Panc1 (cell line): ENCODE measurements at regions not wholly inside any gene's neighbourhood (a gene's known extent, or its start where the extent isn't known, plus 50 kb on each side); places are given as distances from the start of the nearest gene placed in this dataset.
"Not testable (repeated sequence)": the region's sequence is repeated elsewhere in the genome, so short reads cannot be mapped to it uniquely, and the experiment has no call there.

Experiments
- ATAC-seq: fragments of 200-7000 bp; cut with Tn5 transposase; 2 replicates; pipeline ENCODE4 v1.9.1; 2020; ENCODE audit warnings: mild to moderate bottlenecking, moderate library complexity
- BruUV-seq: library from RNA; stranded (reverse); fragments of 400-500 nt; replicated peaks from 2 replicates; lab custom pipeline; 2021; lab: Mats Ljungman, UMichigan
- CTCF ChIA-PET: fragments of 300-600 bp; sonication (Branson Sonifier 250); formaldehyde crosslinking; loops from one replicate; lab custom pipeline; 2022; ENCODE audit warnings: antibody characterized with exemption; lab: Charles Lee
- POLR2A ChIA-PET: fragments of 300-600 bp; sonication (Branson Sonifier 250); formaldehyde crosslinking; loops from one replicate; lab custom pipeline; 2022; ENCODE audit warnings: antibody characterized with exemption; lab: Charles Lee
- DNase-seq: peaks from one replicate; pipeline ENCODE4 v3.0.0-alpha.2; 2010; ENCODE audit warnings: low read depth, low spot score
- H3K27ac ChIP-seq: 2 replicates; pipeline ENCODE4 v1.5.1; 2011; ENCODE audit warnings: mild to moderate bottlenecking, low read length, inconsistent platforms
- H3K27me3 ChIP-seq: fragments of 200-500 bp; sonication (Bioruptor generic); 2 replicates; pipeline ENCODE4 v1.6.0; 2014; ENCODE audit warnings: low read length, inconsistent platforms; ENCODE audit not compliant: control insufficient read depth, insufficient read depth
- H3K36me3 ChIP-seq: fragments of 200-500 bp; sonication (Bioruptor generic); 2 replicates; pipeline ENCODE4 v1.5.1; 2014; ENCODE audit warnings: inconsistent platforms, mild to moderate bottlenecking, low read length, moderate library complexity; ENCODE audit not compliant: control insufficient read depth, insufficient read depth
- H3K4me1 ChIP-seq: 2 replicates; pipeline ENCODE4 v1.5.1; 2011; ENCODE audit warnings: inconsistent platforms, mild to moderate bottlenecking, low read length, moderate library complexity; ENCODE audit not compliant: control insufficient read depth, insufficient read depth
- H3K4me3 ChIP-seq, 2 experiments: 2 replicates each; pipeline ENCODE4 v1.5.1; 2011 to 2012; ENCODE audit warnings: low read depth in 2 of 2, low read length in 2 of 2, mild to moderate bottlenecking in 2 of 2, inconsistent platforms in 1 of 2, moderate library complexity in 1 of 2
- H3K9me3 ChIP-seq: fragments of 200-500 bp; sonication (Bioruptor generic); 2 replicates; pipeline ENCODE4 v1.5.1; 2014; ENCODE audit warnings: low read depth, mild to moderate bottlenecking, inconsistent platforms, low read length, moderate library complexity; ENCODE audit not compliant: control insufficient read depth, insufficient read depth
- CTCF ChIP-seq: fragments of 450-650 bp; IDR thresholded peaks from 2 replicates; pipeline ENCODE4 v1.5.1; 2017; ENCODE audit warnings: mild to moderate bottlenecking
- POLR2AphosphoS5 ChIP-seq: IDR thresholded peaks from 2 replicates; pipeline ENCODE4 v1.6.1; 2012; ENCODE audit warnings: mild to moderate bottlenecking, low read depth, low read length, moderate library complexity
- REST ChIP-seq, 2 experiments: IDR thresholded peaks; 2 replicates each; pipeline ENCODE4 v1.6.1; 2011 to 2012; ENCODE audit warnings: low read depth in 2 of 2, control low read depth in 1 of 2, low read length in 1 of 2, mild to moderate bottlenecking in 1 of 2, moderate library complexity in 1 of 2; ENCODE audit not compliant: insufficient read depth in 1 of 2
- SIN3A ChIP-seq: IDR thresholded peaks from 2 replicates; pipeline ENCODE4 v1.6.1; 2012; ENCODE audit warnings: low read depth, mild to moderate bottlenecking, low read length, moderate library complexity, borderline replicate concordance; ENCODE audit not compliant: insufficient read depth
- TCF7L2 ChIP-seq: IDR thresholded peaks from 2 replicates; pipeline ENCODE4 v1.6.1; 2011; ENCODE audit warnings: mild to moderate bottlenecking, low read depth, low read length, inconsistent platforms
- in situ Hi-C: cut with HindIII; loops from 2 replicates; pipeline ENCODE4 v1.10.0; 2016; ENCODE audit warnings: low sequenced_read_pairs, low pct_unique_long_range_greater_than_20kb
- intact Hi-C: fragments of 100-400 bp; cut with micrococcal nuclease; formaldehyde crosslinking; loops from one replicate; pipeline ENCODE4 v1.10.0; 2022; ENCODE audit not compliant: unreplicated experiment

DNA sequence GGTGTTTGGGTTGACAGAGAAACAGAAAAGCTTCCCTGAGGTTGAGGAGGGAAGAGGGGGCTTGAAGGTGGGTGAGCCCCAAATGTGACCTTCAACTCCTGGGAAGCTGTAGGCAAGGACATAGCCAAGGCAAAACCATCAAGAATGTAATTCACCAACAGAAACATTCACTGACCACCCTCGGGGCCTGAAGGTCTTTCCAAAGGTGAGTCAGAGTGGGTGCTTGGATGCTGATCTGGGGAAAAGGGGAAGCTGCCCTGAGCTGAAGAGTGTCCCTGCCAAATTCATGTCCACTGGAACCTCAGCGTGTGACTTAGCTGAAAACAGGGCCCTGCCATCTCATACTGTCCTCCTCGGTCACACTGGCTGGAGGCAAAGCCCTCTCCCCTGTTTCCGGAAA lies 234.2 kb upstream of the SULF2 start:
- ATAC-seq (no peak), DNase-seq (no peak)
- Histone ChIP-seq H3K4me3 (no peak overlapping the region), H3K27me3 (peaks cover 2% of the 10 kb centered on the region; the same call in 1 of the 2 replicates), H3K36me3 (no peaks in the 10 kb centered on the region), H3K4me1 (no peaks in the 10 kb centered on the region), H3K27ac (no peak overlapping the region), H3K9me3 (no peaks in the 10 kb centered on the region)
- in situ Hi-C loops (no loop called here), intact Hi-C loops (no loop called here)
- CTCF ChIA-PET, result no interaction called here
- BruUV-seq, result no TSS peak
- TF ChIP-seq SIN3A (no peak), CTCF (no peak), POLR2AphosphoS5 (no peak), REST (IDR thresholded peaks at IDR 0.05; ENCODE audit: insufficient read depth in 1 of 2, low read depth in 2 of 2, low read length in 1 of 2) (no peak), TCF7L2 (no peak)
- POLR2A ChIA-PET, result no interaction called here

- H3K9me3 ChIP-seq, ATAC-seq, intact Hi-C loops, POLR2A ChIA-PET, H3K36me3 ChIP-seq, BruUV-seq, H3K4me3 ChIP-seq, H3K27me3 ChIP-seq, H3K27ac ChIP-seq, DNase-seq, CTCF ChIA-PET, in situ Hi-C loops, H3K4me1 ChIP-seq: not testable (repeated sequence)
These were observed 233.6 kb upstream of the SULF2 start for GRCh38 chr20:48018851-48019250.

GRCh38 chr20:48017992-48018391 lies 232.7 kb upstream of the SULF2 start:
- CTCF ChIA-PET, result no interaction called here
- no peak for DNase-seq
- H3K4me1 ChIP-seq, result no peaks in the 10 kb centered on the region
- in situ Hi-C loops (no loop called here), intact Hi-C loops (no loop called here)
- no peak for ATAC-seq
- H3K9me3 ChIP-seq, result no peaks in the 10 kb centered on the region
- POLR2A ChIA-PET, result no interaction called here
- TF ChIP-seq TCF7L2, result no peak
- TF ChIP-seq CTCF, result no peak
- no peak for TF ChIP-seq REST (IDR thresholded peaks at IDR 0.05; ENCODE audit: insufficient read depth in 1 of 2, low read depth in 2 of 2, low read length in 1 of 2)
- no peak for TF ChIP-seq POLR2AphosphoS5
- TF ChIP-seq SIN3A, result no peak
- no peak overlapping the region for H3K27ac ChIP-seq
- no peak overlapping the region for H3K4me3 ChIP-seq
- no TSS peak for BruUV-seq
- no peaks in the 10 kb centered on the region for H3K36me3 ChIP-seq
- peaks cover 2% of the 10 kb centered on the region; the same call in 1 of the 2 replicates for H3K27me3 ChIP-seq
